ENCODE measurements at regions not wholly inside any gene's neighbourhood (a gene's known extent, or its start where the extent isn't known, plus 50 kb on each side); places are given as distances from the start of the nearest gene placed in this dataset.

DNA sequence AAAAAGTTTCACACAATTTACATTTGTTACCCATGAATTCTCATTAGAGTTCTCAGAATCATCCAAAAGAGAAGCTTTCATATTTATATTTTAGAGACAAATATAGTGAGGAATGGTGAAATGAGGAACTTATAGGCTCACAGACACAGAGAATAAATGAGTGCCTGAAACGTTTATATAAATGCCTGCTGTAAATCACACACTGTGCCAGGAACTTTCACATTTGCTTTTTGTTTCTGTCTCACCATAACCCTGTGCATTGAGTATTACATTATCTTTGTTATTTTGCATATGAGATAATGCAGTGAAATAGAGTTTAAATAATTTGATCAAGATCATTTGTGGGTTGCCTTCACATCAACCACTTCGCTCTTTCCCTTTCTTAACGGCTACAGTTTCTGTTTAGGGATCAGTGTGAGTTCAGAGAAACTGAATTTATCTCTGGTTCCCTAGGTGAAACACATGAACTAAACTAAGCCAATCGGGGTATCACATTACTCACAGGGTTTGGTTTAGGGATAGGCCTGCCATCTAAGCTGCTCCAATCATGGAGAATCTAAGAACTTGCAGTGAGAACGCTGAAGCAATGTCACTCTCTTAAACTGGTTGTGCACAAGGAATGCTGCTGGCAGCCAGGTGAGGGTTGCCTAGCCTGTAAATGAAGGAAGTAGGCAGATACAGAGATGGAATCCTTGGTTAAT, 1339.2 kb upstream of the TENM4 start:
- DNase-seq (ENCODE audit: low read depth, low spot score) (no peak), ATAC-seq (no peak)
- no peaks in the 10 kb centered on the region for H3K9me3 ChIP-seq (ENCODE audit: control insufficient read depth, insufficient read depth, low read depth, low read length)
- intact Hi-C loops (cut with micrococcal nuclease; ENCODE audit: unreplicated experiment) (no loop called here), in situ Hi-C loops (cut with HindIII; ENCODE audit: low pct_unique_long_range_greater_than_20kb, low sequenced_read_pairs) (no loop called here)
- BruUV-seq (replicated peaks): no TSS peak
- ChIA-PET POLR2A (no interaction called here), CTCF (no interaction called here)
- H3K4me3 ChIP-seq (ENCODE audit: low read depth in 2 of 2, low read length in 2 of 2): no peak overlapping the region
- H3K27me3 ChIP-seq (ENCODE audit: control insufficient read depth, insufficient read depth, low read length): no peaks in the 10 kb centered on the region
- H3K27ac ChIP-seq (ENCODE audit: low read length): no peak overlapping the region
- no peaks in the 10 kb centered on the region for H3K36me3 ChIP-seq (ENCODE audit: control insufficient read depth, insufficient read depth, low read length)
- no peaks in the 10 kb centered on the region for H3K4me1 ChIP-seq (ENCODE audit: control insufficient read depth, insufficient read depth, low read length)
- TF ChIP-seq, protein P1, sequence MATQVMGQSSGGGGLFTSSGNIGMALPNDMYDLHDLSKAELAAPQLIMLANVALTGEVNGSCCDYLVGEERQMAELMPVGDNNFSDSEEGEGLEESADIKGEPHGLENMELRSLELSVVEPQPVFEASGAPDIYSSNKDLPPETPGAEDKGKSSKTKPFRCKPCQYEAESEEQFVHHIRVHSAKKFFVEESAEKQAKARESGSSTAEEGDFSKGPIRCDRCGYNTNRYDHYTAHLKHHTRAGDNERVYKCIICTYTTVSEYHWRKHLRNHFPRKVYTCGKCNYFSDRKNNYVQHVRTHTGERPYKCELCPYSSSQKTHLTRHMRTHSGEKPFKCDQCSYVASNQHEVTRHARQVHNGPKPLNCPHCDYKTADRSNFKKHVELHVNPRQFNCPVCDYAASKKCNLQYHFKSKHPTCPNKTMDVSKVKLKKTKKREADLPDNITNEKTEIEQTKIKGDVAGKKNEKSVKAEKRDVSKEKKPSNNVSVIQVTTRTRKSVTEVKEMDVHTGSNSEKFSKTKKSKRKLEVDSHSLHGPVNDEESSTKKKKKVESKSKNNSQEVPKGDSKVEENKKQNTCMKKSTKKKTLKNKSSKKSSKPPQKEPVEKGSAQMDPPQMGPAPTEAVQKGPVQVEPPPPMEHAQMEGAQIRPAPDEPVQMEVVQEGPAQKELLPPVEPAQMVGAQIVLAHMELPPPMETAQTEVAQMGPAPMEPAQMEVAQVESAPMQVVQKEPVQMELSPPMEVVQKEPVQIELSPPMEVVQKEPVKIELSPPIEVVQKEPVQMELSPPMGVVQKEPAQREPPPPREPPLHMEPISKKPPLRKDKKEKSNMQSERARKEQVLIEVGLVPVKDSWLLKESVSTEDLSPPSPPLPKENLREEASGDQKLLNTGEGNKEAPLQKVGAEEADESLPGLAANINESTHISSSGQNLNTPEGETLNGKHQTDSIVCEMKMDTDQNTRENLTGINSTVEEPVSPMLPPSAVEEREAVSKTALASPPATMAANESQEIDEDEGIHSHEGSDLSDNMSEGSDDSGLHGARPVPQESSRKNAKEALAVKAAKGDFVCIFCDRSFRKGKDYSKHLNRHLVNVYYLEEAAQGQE (IDR thresholded peaks at IDR 0.05; ENCODE audit: insufficient read depth in 1 of 2, low read depth in 2 of 2, low read length in 1 of 2): no peak
- TF ChIP-seq, protein P2, sequence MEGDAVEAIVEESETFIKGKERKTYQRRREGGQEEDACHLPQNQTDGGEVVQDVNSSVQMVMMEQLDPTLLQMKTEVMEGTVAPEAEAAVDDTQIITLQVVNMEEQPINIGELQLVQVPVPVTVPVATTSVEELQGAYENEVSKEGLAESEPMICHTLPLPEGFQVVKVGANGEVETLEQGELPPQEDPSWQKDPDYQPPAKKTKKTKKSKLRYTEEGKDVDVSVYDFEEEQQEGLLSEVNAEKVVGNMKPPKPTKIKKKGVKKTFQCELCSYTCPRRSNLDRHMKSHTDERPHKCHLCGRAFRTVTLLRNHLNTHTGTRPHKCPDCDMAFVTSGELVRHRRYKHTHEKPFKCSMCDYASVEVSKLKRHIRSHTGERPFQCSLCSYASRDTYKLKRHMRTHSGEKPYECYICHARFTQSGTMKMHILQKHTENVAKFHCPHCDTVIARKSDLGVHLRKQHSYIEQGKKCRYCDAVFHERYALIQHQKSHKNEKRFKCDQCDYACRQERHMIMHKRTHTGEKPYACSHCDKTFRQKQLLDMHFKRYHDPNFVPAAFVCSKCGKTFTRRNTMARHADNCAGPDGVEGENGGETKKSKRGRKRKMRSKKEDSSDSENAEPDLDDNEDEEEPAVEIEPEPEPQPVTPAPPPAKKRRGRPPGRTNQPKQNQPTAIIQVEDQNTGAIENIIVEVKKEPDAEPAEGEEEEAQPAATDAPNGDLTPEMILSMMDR (IDR thresholded peaks at IDR 0.05): no peak
- no peak for TF ChIP-seq POLR2AphosphoS5 (IDR thresholded peaks at IDR 0.05; ENCODE audit: low read depth, low read length)
- no peak for TF ChIP-seq TCF7L2 (IDR thresholded peaks at IDR 0.05; ENCODE audit: low read depth, low read length)
- TF ChIP-seq SIN3A (IDR thresholded peaks at IDR 0.05; ENCODE audit: borderline replicate concordance, insufficient read depth, low read depth, low read length): no peak

DNA sequence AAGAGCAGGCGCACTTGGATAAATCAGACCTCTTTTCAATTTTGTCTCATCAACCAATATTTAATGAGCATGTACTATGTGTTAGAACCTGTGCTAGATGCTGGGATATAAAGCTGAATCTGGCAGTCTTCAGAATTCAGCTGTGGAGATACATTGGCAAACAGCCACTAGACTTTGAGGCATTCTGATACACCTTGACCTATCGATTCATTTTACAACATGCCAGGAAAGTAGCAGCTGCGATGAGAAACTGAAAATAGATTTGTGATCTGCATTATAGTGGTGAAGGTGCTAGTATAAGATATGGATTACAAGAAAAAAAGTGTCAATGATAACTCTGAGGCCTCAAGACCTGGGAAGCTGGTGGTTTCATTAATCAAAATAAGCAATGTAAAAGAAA, 1338.1 kb upstream of the TENM4 start:
- ChIA-PET POLR2A (no interaction called here), CTCF (no interaction called here)
- DNase-seq (ENCODE audit: low read depth, low spot score) (no peak), ATAC-seq (no peak)
- no peak overlapping the region for H3K27ac ChIP-seq (ENCODE audit: low read length)
- intact Hi-C loops (cut with micrococcal nuclease; ENCODE audit: unreplicated experiment) (no loop called here), in situ Hi-C loops (cut with HindIII; ENCODE audit: low pct_unique_long_range_greater_than_20kb, low sequenced_read_pairs) (no loop called here)
- TF ChIP-seq POLR2AphosphoS5 (IDR thresholded peaks at IDR 0.05; ENCODE audit: low read depth, low read length): no peak
- TF ChIP-seq SIN3A (IDR thresholded peaks at IDR 0.05; ENCODE audit: borderline replicate concordance, insufficient read depth, low read depth, low read length): no peak
- TF ChIP-seq, protein P1 (IDR thresholded peaks at IDR 0.05; ENCODE audit: insufficient read depth in 1 of 2, low read depth in 2 of 2, low read length in 1 of 2): no peak
- no peak for TF ChIP-seq TCF7L2 (IDR thresholded peaks at IDR 0.05; ENCODE audit: low read depth, low read length)
- TF ChIP-seq, protein P2 (IDR thresholded peaks at IDR 0.05): no peak
- H3K36me3 ChIP-seq (ENCODE audit: control insufficient read depth, insufficient read depth, low read length): no peaks in the 10 kb centered on the region
- H3K9me3 ChIP-seq (ENCODE audit: control insufficient read depth, insufficient read depth, low read depth, low read length): no peaks in the 10 kb centered on the region
- no peaks in the 10 kb centered on the region for H3K27me3 ChIP-seq (ENCODE audit: control insufficient read depth, insufficient read depth, low read length)
- H3K4me1 ChIP-seq (ENCODE audit: control insufficient read depth, insufficient read depth, low read length): no peaks in the 10 kb centered on the region
- H3K4me3 ChIP-seq (ENCODE audit: low read depth in 2 of 2, low read length in 2 of 2): no peak overlapping the region
- no TSS peak for BruUV-seq (replicated peaks)

Measured in Panc1 (cell line).